Activated CD8-positive, alpha-beta memory T cell treated with anti-CD3 and anti-CD28 coated beads, Interleukin-2, amount 50 U/mL, for 48 hours (primary cell): ENCODE measurements at regions not wholly inside any gene's neighbourhood (a gene's known extent, or its start where the extent isn't known, plus 50 kb on each side); places are given as distances from the start of the nearest gene placed in this dataset.
"Not testable (repeated sequence)": the region's sequence is repeated elsewhere in the genome, so short reads cannot be mapped to it uniquely, and the experiment has no call there.

ENCODE experiments used
- DNase-seq: peaks from one replicate; pipeline ENCODE4 v3.0.0-alpha.2; 2020

DNA sequence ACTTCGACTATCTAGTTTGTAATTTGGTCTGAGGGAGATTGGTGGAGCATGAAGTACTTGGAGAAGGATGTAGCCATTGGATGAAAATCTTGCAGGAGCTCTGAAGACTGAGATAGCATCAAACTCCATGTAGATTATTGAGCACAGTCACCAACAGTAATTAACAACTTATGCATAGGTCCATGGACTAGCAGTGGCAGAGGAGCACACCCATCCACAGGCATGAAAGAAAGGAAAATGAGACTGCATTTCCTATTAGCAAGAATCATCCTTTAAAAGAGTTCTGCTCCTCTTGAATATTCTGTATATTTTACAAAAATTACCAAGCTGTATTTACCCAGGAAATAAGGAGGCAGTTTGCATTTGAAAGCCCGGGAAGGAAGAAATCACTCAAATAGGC is 529.4 kb upstream of the ACTRT1 start:
- DNase-seq = no peak

DNA sequence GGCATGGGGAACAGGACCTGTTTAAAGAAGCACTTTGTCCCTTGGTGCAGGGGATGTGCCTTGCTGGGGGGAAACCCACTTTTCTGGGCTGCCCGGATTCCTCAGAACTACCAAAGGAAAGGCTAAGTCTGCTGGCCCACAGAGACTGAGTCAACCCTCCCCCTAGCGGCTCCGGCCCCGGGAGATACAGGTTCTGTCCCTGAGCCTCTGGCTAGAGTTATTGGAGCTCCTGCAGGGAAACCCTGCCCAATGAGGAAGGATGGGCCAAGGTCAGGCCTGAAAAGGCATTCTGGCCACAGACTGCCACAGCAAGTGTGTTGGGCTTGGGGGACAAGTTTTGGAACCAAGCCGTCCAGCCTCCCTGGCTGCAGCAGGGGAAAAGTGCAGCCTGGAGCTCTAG is 490.9 kb upstream of the ACTRT1 start:
- no peak for DNase-seq

DNA sequence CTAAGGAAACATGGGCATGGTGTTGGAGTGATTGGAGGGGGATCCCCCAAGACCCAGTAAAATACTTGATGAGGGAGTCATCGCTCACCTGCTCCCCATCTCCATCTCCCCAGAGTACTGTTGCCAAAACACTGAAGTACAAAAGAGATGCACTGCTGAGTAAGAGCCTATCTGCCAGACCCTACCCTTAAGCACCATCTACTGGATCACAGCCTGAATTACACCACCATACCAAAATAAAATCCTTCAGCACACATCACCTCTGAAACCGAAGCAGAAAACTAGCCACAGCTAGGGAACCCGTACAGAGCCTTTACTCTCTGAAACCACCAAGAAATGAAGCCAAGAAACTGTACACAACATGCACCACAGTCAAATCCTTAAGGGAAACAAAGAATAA is 466.3 kb upstream of the ACTRT1 start:
- DNase-seq = no peak

DNA sequence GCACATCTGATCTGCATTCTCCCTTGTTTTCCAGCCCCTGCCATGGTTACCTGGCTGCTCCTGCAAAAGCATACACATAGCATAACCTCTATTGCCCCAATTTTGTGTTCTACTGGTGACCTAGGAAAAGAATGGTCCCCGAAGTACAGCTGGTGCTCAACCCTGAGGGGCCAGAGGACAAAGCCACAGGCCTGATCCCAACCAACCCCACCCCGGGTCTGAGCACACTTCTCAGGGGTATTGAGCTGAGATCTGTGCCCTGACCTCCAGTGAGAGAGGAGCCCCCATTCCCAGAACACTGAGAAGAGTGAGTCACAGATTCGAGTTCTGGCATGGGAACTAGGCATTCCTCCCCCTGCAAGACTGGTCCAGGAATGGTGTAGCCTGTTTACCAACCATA is 465.5 kb upstream of the ACTRT1 start:
- no peak for DNase-seq

DNA sequence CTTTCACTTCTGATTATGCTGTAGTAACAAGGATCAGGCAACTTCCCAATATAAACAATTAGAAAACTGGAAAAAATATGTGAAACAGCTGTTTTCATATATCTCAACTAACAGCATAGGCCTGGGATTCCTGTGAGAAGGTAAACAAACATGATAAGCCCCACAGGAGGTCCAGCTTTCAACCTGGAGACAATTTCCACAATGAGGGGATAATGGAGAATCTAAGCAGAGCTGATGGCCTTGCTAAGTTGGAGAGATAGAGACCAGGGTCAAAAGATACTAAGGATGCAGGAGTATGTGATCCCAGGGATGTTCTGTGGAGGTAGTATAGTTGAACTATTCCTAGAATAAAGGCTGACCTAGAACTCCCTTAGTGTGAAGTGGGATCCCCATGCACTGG is 452.3 kb upstream of the ACTRT1 start:
- no peak for DNase-seq

DNA sequence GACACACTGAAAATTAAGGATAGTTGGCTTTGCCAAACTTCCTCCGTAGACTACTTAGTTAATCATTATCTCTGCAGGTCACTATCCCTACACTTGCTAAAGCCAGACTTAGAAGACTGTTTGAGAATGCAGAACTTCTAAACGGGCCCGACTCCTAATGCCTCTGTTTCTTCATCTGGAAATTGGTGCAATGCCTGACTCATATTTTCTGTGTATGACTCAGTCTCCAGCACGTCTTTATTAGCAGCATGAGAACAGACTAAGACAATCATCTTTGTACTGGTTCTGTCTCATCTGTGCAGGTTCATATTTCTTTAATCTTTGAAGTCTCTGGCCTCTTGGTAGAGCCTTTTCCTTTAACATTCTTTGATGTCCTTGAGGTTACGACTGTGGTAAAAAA is 411.9 kb upstream of the ACTRT1 start:
- no peak for DNase-seq

DNA sequence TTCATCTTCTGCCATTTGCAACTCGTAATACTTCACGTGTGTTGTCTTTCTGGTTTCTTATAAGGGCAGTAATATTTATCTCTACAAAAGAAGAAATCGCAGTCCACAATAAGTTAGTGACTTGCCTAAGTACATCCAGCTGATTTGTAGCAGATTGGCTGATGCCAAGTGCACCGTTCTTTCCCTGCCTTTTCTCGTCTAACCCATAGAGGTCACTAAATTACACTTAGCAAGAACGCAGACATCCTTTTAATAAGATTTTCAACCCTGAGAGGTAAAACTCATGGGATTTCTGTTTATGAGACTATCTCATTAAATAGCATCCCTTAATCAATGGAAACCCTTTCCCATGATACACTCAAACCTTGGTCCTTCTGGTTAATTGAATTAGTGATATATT is 408.6 kb upstream of the ACTRT1 start:
- no peak for DNase-seq

DNA sequence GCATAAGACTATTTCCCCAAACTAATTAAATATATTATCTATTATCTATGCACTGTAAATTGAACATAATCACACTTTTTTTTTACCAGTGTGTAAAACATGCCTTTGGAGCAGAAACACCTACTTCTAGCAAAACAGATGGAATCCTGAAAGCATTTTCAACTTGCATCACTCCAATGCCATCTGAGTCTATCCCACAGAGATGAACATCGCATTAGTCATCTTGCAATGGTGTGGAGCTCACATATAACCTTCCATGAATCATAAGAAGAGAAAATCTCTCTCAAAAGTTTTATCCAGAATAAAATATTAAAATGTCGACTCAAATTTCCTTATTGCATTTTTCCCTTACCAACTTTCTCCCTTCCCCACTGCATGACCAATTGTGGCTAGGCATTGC is 406.7 kb upstream of the ACTRT1 start:
- DNase-seq = no peak

DNA sequence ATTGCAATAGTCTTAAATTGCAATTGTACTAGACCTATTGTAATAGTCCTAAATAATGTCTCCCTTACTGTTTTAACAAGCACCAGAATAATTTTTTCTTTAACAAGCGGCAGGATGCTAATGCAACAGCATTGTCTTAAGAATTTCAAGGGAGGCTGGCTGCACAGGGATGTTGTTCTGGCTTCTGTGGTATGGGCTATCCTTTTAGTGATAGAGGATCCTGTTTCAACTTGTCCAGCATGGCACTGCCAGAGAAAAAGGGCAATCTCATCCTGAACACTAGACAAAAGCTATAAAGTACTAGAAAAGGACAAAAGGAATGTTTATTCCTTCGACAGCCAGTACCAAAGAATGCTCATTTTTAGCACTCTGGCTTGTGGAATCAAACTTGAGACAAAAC is 405.5 kb upstream of the ACTRT1 start:
- no peak for DNase-seq

DNA sequence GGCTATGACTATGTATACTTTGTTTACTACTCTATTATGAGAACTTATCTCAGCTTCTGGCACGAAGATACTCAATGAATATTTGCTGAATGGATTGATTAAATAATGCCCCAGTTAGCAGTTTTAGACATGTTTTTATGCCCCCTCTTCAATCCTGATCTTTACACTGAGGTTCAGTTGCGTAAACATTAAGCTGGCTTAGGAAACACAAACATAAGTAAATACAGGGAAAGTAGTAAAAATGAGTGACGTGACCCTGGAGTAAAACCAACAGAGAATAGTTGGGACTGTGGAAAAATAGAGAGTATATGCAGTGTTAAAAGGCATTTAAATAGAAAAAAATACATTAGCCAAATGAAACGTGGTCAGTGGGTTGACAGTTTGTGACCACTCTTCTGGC is 387.0 kb upstream of the ACTRT1 start:
- DNase-seq = no peak

DNA sequence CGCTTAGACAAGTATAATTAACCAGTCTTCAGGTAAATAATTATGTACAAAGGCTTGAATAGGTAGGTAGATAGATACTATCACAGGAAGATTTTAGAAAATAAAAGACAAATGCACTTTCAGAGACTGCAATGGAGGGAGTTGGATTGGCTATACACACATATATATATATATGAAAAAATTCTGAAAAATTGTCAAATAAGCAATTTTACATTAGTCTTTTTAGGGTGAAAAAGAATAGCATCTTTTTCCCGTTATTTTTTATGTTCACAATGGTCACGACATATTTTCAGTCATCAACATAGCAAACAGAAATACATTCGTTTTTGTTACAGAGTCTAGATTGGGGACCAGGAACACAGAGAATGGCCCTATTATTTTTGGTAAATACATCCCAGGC is 385.9 kb upstream of the ACTRT1 start:
- no peak for DNase-seq

DNA sequence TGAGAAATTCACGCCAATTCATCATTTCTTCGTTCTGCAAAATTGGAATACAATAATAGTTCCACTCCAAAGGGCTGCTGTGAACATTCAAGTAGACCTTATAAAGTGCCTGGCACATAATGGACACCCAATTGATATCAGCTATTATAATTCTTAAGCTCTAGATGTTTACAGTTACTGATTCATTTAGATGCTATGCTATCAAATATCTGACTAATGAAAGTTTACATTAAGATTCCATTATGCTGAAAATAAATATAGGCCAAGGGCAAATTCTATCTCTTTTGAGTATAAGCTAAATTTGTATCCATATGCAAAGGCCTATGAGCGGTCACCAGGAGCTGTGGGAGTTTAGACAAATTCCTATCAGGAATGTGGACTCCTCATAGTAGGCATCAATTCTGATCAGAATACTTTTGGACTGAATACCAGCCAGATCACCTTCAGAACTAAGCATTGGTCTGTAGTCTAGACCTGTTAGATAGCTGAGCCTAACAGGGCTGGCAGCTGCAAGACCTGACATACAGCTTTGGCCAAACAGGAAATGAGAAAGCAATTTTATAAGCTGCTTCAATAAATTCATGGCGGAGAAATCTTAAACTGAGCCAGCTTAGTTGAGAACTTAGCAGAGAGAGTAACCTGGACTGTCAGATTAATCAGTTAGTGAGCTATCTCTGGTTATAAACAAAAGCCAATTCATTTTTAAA is 384.3 kb upstream of the ACTRT1 start:
- DNase-seq = no peak

DNA sequence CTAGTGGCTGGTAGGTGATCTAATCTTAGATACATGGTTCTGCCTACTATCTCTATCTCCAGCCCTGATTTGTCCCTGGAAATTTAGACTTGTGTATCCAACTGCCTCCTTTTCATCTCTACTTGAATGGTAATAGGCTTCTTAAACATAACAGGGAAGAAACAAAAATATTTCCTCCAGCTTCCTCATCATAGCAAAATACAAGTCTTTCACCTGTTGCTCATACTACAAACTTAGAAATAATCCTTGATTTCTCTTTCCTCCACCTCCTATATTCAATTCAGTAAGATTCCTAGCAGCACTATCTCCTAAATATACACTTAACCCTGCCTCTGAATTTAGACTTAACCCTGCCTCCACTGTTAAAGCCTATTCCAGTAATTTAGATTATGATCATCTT is 373.3 kb upstream of the ACTRT1 start:
- no peak for DNase-seq

DNA sequence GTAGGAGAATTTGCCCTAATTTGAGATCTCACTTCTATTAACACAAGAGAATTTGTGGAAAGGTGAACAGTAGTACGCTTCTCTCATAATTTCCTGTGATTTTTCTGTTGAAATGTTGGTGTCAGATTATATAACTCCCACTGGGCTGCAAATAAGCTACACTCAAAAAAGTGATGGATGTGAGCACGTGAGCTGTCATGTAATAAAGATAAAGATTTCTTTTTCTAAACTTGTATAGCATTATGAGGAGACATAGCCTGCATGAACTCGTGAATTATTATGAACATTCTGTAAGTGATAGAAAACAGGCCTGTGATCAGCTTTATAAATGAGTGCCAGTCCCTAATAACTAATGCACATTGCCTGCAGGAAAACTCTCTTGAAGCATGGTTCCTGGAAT is 356.6 kb upstream of the ACTRT1 start:
- no peak for DNase-seq

DNA sequence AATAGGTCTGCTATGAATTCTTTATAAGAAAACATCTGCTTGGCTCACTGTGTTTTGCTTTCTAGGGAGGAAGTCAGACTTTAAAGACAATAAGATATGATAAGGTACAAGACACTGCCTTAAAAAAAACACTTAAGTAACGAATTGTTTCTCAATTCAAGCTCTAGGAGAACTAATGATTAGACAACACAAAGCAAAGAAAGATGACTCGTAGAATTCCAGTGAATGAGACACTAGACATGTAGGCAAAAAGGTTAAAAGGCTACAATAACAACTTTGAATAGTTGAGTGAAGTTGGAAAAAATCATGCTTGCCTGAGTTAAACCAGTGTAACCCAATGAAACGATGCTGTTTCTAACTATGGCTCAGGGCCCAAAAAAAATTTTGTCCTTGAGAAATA is 344.4 kb upstream of the ACTRT1 start:
- no peak for DNase-seq

DNA sequence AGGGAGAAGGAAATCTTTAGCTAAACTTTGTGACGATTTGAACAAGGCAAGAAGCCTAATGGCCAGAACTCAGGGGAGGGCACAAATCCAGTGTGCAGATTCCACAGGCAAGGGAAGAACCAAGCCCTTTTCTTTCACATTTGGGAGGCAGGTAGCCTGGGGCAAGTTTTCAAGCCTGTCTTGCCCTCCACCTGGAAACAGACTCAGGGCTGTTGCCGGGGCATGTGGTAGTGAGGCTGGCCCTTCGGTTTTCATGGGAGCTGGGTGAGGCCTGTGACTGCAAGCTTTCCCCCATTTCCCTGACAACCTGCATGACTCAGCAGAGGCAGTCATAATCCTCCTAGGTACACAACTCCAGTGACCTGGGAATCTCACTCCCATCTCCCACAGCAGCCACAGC is 331.6 kb upstream of the ACTRT1 start:
- not testable (repeated sequence) for DNase-seq

DNA sequence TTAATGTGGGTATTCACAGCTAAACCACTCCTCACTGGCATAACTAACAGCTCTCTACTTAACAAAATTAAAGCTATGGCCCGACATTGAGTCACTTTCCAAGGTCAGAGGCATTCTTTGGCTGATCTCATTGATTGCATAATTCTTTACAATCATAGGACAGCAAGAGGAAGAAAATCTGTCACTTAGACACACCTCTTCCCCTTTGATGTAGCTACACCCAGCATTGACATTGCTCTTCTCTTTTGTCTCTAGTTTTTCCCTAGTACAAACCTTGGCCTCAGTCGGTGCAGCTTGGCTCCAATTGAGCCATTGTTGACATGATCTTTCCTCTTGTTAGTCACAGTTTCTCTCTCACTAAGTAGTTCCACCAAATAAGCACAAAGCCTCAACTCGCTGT is 313.3 kb upstream of the ACTRT1 start:
- DNase-seq = no peak

DNA sequence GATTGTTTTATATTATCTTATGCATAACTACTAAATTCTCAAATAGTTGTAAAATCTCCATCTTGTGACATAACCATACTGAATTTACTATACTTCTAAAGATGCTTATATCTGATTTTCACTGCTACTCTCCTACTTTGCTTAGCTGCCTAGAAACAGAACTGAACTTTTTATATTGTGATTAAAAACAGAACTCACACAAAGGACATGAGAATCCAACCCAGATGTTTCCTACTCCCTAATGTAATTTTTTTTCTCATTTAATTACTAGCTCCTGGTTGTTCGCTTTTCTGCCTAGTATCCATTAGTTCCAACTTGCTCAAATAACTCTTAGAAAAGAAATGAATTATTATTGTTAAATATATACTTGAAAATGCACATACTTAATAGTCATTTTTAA is 283.5 kb upstream of the ACTRT1 start:
- DNase-seq = no peak

DNA sequence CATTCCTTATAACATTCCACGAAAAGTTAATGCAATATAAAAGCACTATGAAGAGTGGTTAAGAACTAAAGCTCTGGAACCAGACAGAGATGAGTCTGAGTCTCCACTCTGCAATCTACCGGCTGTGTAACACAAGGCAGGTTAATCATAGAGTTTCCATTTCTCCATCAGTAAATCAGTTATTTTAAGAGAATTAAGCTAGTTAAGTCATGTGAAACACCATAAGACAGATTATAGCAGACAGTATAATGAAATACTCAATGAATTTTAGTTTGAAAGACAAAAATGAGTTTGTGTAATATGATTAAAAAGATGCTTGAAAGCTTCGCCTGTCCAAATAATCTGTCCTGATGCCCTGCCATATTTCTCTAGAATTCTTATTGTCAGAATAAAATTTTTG is 282.6 kb upstream of the ACTRT1 start:
- DNase-seq = no peak

DNA sequence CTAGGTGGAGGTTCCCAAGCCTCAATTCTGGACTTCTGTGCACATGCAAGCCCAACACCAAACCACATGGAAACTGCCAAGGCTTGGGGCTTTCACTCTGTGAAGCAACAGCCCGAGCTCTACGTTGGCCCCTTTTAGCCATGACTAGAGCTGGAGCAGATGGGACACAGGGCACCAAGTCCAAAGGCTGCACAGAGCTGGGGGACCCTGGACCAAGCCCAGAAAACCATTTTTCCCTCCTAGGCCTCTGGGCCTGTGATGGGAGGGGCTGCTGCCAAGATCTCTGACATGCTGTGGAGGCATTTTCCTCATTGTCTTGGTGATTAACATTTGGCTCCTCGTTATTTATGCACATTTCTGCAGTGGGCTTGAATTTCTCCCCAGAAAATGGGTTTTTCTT is 258.7 kb upstream of the ACTRT1 start:
- DNase-seq = no peak

DNA sequence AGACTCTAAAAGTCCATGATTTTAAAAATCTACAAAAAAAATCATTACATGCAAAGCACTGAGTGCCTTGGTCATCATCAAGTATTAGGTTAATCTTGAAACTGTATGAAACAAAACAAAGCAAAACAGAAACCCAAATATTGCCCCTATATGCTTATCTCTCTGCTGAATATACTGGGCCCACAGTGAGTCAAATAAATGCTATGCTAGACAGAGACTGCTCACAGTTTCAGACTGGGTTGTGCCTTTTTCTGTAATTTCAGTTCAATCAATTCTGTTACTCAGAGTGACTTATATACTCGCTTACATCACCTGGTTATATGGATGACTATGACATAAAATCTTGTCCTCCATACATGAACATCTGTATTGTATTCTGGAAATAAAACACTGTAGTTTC is 257.1 kb upstream of the ACTRT1 start:
- DNase-seq = no peak

DNA sequence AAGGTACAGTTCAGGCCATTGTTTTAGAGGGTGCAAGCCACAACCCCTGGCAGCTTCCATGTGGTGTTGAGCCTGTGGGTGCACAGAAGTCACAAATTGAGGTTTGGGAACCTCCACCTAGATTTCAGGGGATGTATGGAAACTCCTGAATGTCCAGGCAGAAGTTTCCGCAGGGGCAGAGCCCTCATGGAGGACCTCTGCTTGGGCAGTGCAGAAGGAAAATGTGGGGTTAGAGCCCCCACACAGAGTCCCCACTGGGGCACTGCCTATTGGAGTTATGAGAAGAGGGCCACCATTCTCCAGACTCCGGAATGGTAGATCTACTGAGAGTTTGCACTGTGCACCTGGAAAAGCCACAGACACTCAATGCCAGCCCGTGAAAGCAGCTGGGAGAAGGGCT is 242.0 kb upstream of the ACTRT1 start:
- DNase-seq = no peak

DNA sequence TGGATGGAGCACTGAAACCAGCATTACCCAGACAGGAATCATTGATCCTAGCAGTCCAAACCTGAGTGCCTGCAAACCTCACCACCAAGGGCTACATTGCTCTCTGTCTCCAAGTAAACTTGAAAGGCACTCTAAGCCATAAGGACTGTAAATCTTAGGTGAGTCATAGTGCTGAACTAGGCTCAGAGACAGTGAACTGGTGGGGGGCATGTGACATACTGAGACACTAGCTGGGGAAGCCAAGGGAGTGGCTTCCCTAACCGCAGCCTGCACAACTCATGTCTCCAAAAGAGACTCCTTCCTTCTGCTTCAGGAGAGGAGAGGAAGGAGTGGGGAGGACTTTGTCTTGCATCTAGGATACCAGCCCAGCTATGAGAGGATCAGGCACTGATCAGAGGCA is 235.5 kb upstream of the ACTRT1 start:
- DNase-seq = no peak

DNA sequence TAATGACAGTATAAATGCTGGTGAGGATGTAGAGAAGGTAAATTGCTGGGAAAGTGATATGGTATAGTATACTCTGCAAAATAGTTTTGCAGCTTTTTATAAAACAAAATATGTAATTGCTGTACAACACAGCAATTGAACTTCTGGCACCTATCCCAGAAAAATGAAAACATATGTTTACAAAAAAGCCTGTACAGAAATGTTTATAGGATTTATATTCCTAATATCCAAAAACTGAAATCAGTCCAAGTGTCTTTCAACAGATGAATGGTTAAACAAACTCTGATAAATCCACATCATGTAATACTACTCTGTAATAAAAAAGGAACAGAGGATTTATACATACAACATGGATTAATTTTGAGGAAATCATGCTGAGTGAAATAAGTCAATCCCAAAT is 198.4 kb upstream of the ACTRT1 start:
- DNase-seq = no peak

DNA sequence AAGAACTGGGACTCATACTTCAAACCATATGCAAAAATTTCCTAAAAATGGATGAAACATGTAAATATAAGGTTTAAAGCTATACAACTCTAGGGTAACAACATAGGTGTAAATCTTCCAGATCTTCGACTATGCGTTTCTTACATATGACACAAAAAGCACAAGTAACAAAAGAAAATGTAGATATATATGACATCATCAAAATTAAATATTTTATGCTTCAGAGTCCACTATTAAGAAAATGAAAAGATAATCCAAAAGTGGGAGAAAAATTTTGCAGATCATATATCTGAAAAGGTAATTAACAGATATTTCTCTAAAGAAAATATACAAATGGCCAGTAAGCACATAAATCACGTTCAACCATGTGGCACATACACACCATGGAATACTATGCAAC is 164.2 kb upstream of the ACTRT1 start:
- no peak for DNase-seq

DNA sequence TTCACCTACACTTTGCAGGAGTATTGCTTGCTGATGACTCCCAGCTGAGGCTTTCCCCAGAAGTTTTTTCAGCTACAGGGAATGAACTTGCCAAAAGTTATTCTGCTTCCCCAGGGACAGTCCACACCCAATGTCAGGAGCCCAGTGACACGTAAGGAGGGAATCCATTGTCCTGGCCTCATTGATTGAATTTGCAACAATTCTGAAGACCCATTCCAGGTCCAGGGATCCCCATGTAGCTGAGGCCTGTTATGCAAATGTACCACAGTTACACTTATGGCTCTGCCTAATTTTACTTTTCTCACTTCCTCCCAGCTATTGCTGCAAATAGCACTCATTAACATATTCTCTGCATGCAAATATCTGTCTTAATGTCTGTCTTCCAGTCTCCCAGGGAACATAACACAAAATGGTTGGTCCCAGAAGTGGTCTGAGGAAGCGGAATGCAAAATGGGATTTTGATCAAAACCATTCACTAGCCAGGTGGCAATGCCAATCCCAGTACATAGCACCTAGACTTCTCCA is 113.7 kb upstream of the ACTRT1 start:
- DNase-seq = no peak
